ENCODE measurements at regions not wholly inside any gene's neighbourhood (a gene's known extent, or its start where the extent isn't known, plus 50 kb on each side); places are given as distances from the start of the nearest gene placed in this dataset.

DNA sequence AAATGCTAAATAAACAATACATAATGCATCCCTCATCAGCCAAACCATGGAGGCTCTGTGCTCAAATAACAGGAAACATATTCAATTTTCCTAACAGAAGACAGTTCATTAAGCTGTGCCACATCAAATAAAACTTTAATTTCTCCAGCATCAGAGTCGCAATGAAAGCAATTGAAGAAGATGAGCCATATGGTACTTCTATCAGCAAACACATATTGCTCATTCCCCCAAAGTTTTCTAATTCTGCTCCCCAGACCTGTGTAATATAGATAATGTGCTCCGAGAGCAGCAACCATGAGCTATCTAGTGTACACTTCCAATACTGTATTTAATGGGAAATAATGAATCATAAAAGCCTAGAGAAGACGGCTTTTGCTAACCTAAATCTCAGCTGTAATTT lies 263.2 kb downstream of the MEIS1 start:
- TF ChIP-seq EGR1 (IDR thresholded peaks at IDR 0.05) (no peak), EP300 (IDR thresholded peaks at IDR 0.05; ENCODE audit: borderline replicate concordance) (no peak), CREB1 (IDR thresholded peaks at IDR 0.05; ENCODE audit: low read depth) (no peak)

- TF ChIP-seq, protein P1, sequence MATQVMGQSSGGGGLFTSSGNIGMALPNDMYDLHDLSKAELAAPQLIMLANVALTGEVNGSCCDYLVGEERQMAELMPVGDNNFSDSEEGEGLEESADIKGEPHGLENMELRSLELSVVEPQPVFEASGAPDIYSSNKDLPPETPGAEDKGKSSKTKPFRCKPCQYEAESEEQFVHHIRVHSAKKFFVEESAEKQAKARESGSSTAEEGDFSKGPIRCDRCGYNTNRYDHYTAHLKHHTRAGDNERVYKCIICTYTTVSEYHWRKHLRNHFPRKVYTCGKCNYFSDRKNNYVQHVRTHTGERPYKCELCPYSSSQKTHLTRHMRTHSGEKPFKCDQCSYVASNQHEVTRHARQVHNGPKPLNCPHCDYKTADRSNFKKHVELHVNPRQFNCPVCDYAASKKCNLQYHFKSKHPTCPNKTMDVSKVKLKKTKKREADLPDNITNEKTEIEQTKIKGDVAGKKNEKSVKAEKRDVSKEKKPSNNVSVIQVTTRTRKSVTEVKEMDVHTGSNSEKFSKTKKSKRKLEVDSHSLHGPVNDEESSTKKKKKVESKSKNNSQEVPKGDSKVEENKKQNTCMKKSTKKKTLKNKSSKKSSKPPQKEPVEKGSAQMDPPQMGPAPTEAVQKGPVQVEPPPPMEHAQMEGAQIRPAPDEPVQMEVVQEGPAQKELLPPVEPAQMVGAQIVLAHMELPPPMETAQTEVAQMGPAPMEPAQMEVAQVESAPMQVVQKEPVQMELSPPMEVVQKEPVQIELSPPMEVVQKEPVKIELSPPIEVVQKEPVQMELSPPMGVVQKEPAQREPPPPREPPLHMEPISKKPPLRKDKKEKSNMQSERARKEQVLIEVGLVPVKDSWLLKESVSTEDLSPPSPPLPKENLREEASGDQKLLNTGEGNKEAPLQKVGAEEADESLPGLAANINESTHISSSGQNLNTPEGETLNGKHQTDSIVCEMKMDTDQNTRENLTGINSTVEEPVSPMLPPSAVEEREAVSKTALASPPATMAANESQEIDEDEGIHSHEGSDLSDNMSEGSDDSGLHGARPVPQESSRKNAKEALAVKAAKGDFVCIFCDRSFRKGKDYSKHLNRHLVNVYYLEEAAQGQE (IDR thresholded peaks at IDR 0.05; ENCODE audit: low read depth): no peak
- TF ChIP-seq ZBTB7A (IDR thresholded peaks at IDR 0.05; ENCODE audit: low read depth) (no peak), NFIC (IDR thresholded peaks at IDR 0.05) (no peak), EP300 (IDR thresholded peaks at IDR 0.05; ENCODE audit: borderline replicate concordance) (no peak)
Measured at GRCh38 chr2:66698576-66699239, 263.8 kb downstream of the MEIS1 start.

DNA sequence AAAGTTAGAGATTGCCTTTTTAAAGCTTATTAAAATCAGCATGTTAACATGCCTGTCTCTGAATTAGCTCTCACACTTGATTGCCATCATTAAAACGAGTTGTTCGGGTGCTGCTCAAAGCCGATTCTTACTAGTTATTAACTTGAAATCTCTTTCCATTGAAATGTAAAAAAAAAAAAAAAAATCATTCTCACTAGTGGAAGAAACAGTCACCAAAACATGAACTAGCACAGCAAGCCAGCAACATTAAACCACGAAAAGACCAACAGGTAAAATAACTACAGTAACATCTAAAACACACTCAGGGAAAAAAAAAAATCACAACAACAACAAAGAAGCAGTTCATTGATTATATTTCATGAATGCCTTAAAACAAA lies 264.5 kb downstream of the MEIS1 start:
- TF ChIP-seq RAD21 (IDR thresholded peaks at IDR 0.05; ENCODE audit: low read depth): no peak
- no peak for TF ChIP-seq CREB1 (IDR thresholded peaks at IDR 0.05; ENCODE audit: low read depth)
- no peak for TF ChIP-seq NFIC (IDR thresholded peaks at IDR 0.05)
- TF ChIP-seq TEAD4 (IDR thresholded peaks at IDR 0.05): no peak
- TF ChIP-seq ZBTB7A (IDR thresholded peaks at IDR 0.05; ENCODE audit: low read depth): no peak
- TF ChIP-seq, protein P2, sequence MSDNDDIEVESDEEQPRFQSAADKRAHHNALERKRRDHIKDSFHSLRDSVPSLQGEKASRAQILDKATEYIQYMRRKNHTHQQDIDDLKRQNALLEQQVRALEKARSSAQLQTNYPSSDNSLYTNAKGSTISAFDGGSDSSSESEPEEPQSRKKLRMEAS (IDR thresholded peaks at IDR 0.05): no peak
- no peak for TF ChIP-seq FOXM1 (IDR thresholded peaks at IDR 0.05; ENCODE audit: borderline replicate concordance, low read depth)
- TF ChIP-seq EP300 (IDR thresholded peaks at IDR 0.05; ENCODE audit: borderline replicate concordance): no peak
- TF ChIP-seq, protein P1 (IDR thresholded peaks at IDR 0.05; ENCODE audit: low read depth): no peak
- TF ChIP-seq TAF1 (IDR thresholded peaks at IDR 0.05; ENCODE audit: low read depth): no peak
- TF ChIP-seq TCF12 (IDR thresholded peaks at IDR 0.05; ENCODE audit: low read depth): no peak
- TF ChIP-seq CEBPB (IDR thresholded peaks at IDR 0.05): no peak
- TF ChIP-seq YY1 (IDR thresholded peaks at IDR 0.05; ENCODE audit: low read depth): no peak
- TF ChIP-seq USF1 (IDR thresholded peaks at IDR 0.05): no peak
- TF ChIP-seq EGR1 (IDR thresholded peaks at IDR 0.05): no peak

GRCh38 chr2:66699793-66700676 lies 265.1 kb downstream of the MEIS1 start:
- TF ChIP-seq TAF1 (IDR thresholded peaks at IDR 0.05; ENCODE audit: low read depth) (no peak), TCF12 (IDR thresholded peaks at IDR 0.05; ENCODE audit: low read depth) (no peak), FOXM1 (IDR thresholded peaks at IDR 0.05; ENCODE audit: borderline replicate concordance, low read depth) (no peak), CEBPB (IDR thresholded peaks at IDR 0.05) (no peak), ZBTB7A (IDR thresholded peaks at IDR 0.05; ENCODE audit: low read depth) (no peak), RAD21 (IDR thresholded peaks at IDR 0.05; ENCODE audit: low read depth) (no peak), EGR1 (IDR thresholded peaks at IDR 0.05) (no peak)
- TF ChIP-seq, protein P1 (IDR thresholded peaks at IDR 0.05; ENCODE audit: low read depth): no peak

DNA sequence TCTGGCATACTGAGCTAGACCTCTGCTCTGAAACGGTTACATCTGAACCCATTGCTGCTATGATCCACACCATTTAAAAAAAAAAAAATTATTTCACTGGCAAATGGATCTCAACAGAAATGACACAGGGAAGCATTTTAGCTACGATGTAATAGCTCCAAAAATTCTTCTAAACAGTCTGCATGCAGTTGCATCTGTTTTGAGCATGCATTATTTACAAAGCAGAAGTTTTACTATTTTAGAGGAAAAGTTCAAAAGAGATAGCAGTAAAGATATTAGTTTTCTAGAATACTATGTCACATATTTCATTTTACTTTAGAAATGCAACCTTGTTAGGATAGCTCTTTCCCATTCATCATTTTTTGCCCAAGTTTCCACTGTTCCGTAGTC lies 265.7 kb downstream of the MEIS1 start:
- TF ChIP-seq CREB1 (IDR thresholded peaks at IDR 0.05; ENCODE audit: low read depth) (no peak), RAD21 (IDR thresholded peaks at IDR 0.05; ENCODE audit: low read depth) (no peak), TAF1 (IDR thresholded peaks at IDR 0.05; ENCODE audit: low read depth) (no peak), TCF12 (IDR thresholded peaks at IDR 0.05; ENCODE audit: low read depth) (no peak), USF1 (IDR thresholded peaks at IDR 0.05) (no peak), EGR1 (IDR thresholded peaks at IDR 0.05) (no peak), YY1 (IDR thresholded peaks at IDR 0.05; ENCODE audit: low read depth) (no peak), NFIC (IDR thresholded peaks at IDR 0.05) (no peak), ZBTB7A (IDR thresholded peaks at IDR 0.05; ENCODE audit: low read depth) (no peak), CEBPB (IDR thresholded peaks at IDR 0.05) (no peak)
- TF ChIP-seq, protein P2 (IDR thresholded peaks at IDR 0.05): no peak

Data from Ishikawa (cell line).